ENCODE measurements at regions not wholly inside any gene's neighbourhood (a gene's known extent, or its start where the extent isn't known, plus 50 kb on each side); places are given as distances from the start of the nearest gene placed in this dataset.

- Histone ChIP-seq H3K9ac (ENCODE audit: insufficient read depth in 1 of 2, low read length in 2 of 2) (no peak overlapping the region), H3K9me3 (ENCODE audit: control insufficient read depth in 4 of 4, insufficient read depth in 3 of 4, low read length in 3 of 4) (no peaks in the 10 kb centered on the region), H3K4me1 (ENCODE audit: control insufficient read depth in 5 of 5, insufficient read depth in 5 of 5, low read length in 5 of 5) (no peaks in the 10 kb centered on the region), H3K27me3 (ENCODE audit: control insufficient read depth in 3 of 3, insufficient read depth in 3 of 3, low read length in 2 of 3) (peaks cover 0 to 14% (median 3%) of the 10 kb centered on the region in 3 donors), H3K4me3 (no peak overlapping the region), H3K27ac (ENCODE audit: low read depth in 1 of 2, low read length in 1 of 2) (no peak overlapping the region), H3K36me3 (ENCODE audit: control insufficient read depth in 4 of 4, insufficient read depth in 4 of 4, low read length in 4 of 4) (no peaks in the 10 kb centered on the region)
- no peak for ATAC-seq (ENCODE audit: insufficient read depth, low FRiP score)
- no peak for TF ChIP-seq CTCF (IDR thresholded peaks at IDR 0.05; ENCODE audit: control extremely low read depth, extremely low read depth)
- DNase-seq, result no peak
- WGBS, 2 donors, result 65 to 95% methylated on average over 1 of the region's 1 CpG
These were observed 89.2 kb upstream of the GLRA2 start for GRCh38 chrX:14440106-14440505.

- Histone ChIP-seq H3K36me3 (ENCODE audit: control insufficient read depth in 4 of 4, insufficient read depth in 4 of 4, low read length in 4 of 4) (no peaks in the 10 kb centered on the region), H3K9me3 (ENCODE audit: control insufficient read depth in 4 of 4, insufficient read depth in 3 of 4, low read length in 3 of 4) (no peaks in the 10 kb centered on the region), H3K27ac (ENCODE audit: low read depth in 1 of 2, low read length in 1 of 2) (no peak overlapping the region), H3K4me1 (ENCODE audit: control insufficient read depth in 5 of 5, insufficient read depth in 5 of 5, low read length in 5 of 5) (no peaks in the 10 kb centered on the region), H3K9ac (ENCODE audit: insufficient read depth in 1 of 2, low read length in 2 of 2) (no peak overlapping the region), H3K4me3 (no peak overlapping the region), H3K27me3 (ENCODE audit: control insufficient read depth in 3 of 3, insufficient read depth in 3 of 3, low read length in 2 of 3) (peaks cover 0 to 35% (median 0%) of the 10 kb centered on the region in 3 donors)
- no peak for TF ChIP-seq CTCF (IDR thresholded peaks at IDR 0.05; ENCODE audit: control extremely low read depth, extremely low read depth)
- WGBS, 2 donors, result 64 to 89% methylated on average over 1 of the region's 1 CpG
- ATAC-seq (ENCODE audit: insufficient read depth, low FRiP score) (no peak), DNase-seq (no peak)
These were observed 101.7 kb upstream of the GLRA2 start for GRCh38 chrX:14427614-14428013.

- Histone ChIP-seq H3K9ac (ENCODE audit: insufficient read depth in 1 of 2, low read length in 2 of 2) (no peak overlapping the region), H3K9me3 (ENCODE audit: control insufficient read depth in 4 of 4, insufficient read depth in 3 of 4, low read length in 3 of 4) (no peaks in the 10 kb centered on the region), H3K4me3 (no peak overlapping the region), H3K27ac (ENCODE audit: low read depth in 1 of 2, low read length in 1 of 2) (no peak overlapping the region), H3K36me3 (ENCODE audit: control insufficient read depth in 4 of 4, insufficient read depth in 4 of 4, low read length in 4 of 4) (no peaks in the 10 kb centered on the region), H3K27me3 (ENCODE audit: control insufficient read depth in 3 of 3, insufficient read depth in 3 of 3, low read length in 2 of 3) (peaks cover 0 to 26% (median 10%) of the 10 kb centered on the region in 3 donors), H3K4me1 (ENCODE audit: control insufficient read depth in 5 of 5, insufficient read depth in 5 of 5, low read length in 5 of 5) (peaks cover 0 to 5% (median 0%) of the 10 kb centered on the region in 5 donors)
- 41 to 82% methylated on average over 2 of the region's 2 CpGs for WGBS, 2 donors
- TF ChIP-seq CTCF (IDR thresholded peaks at IDR 0.05; ENCODE audit: control extremely low read depth, extremely low read depth), result no peak
- ATAC-seq (ENCODE audit: insufficient read depth, low FRiP score) (no peak), DNase-seq (peak; percentile 50 to 75 (median 56))
These were observed 108.5 kb upstream of the GLRA2 start for GRCh38 chrX:14420841-14421240.

GRCh38 chrX:14412686-14413085, 116.7 kb upstream of the GLRA2 start:
- Histone ChIP-seq H3K36me3 (ENCODE audit: control insufficient read depth in 4 of 4, insufficient read depth in 4 of 4, low read length in 4 of 4) (no peaks in the 10 kb centered on the region), H3K9ac (ENCODE audit: insufficient read depth in 1 of 2, low read length in 2 of 2) (no peak overlapping the region), H3K9me3 (ENCODE audit: control insufficient read depth in 4 of 4, insufficient read depth in 3 of 4, low read length in 3 of 4) (peaks cover 0 to 2% (median 0%) of the 10 kb centered on the region in 4 donors), H3K4me3 (no peak overlapping the region), H3K4me1 (ENCODE audit: control insufficient read depth in 5 of 5, insufficient read depth in 5 of 5, low read length in 5 of 5) (peaks cover 0 to 3% (median 0%) of the 10 kb centered on the region in 5 donors), H3K27me3 (ENCODE audit: control insufficient read depth in 3 of 3, insufficient read depth in 3 of 3, low read length in 2 of 3) (peaks cover 0 to 19% (median 6%) of the 10 kb centered on the region in 3 donors), H3K27ac (ENCODE audit: low read depth in 1 of 2, low read length in 1 of 2) (no peak overlapping the region)
- TF ChIP-seq CTCF (IDR thresholded peaks at IDR 0.05; ENCODE audit: control extremely low read depth, extremely low read depth), result no peak
- no peak for DNase-seq
- no peak for ATAC-seq (ENCODE audit: insufficient read depth, low FRiP score)
- WGBS, 2 donors, result 71 to 94% methylated on average over 1 of the region's 1 CpG

Measured in lung (tissue), 11 donors.